Neuronal stem cell (in vitro differentiated cells): ENCODE measurements at regions not wholly inside any gene's neighbourhood (a gene's known extent, or its start where the extent isn't known, plus 50 kb on each side); places are given as distances from the start of the nearest gene placed in this dataset.
"Not testable (repeated sequence)": the region's sequence is repeated elsewhere in the genome, so short reads cannot be mapped to it uniquely, and the experiment has no call there.

Experiments
- DNase-seq: peaks from one replicate; pipeline ENCODE4 v3.0.0-alpha.2; 2013; ENCODE audit warnings: low spot score
- H2AFZ ChIP-seq: one replicate; pipeline ENCODE4 v1.6.1; 2013; ENCODE audit warnings: mild to moderate bottlenecking, low read length, inconsistent platforms
- H2AK5ac ChIP-seq: 2 replicates; pipeline ENCODE4 v1.6.1; 2013; ENCODE audit warnings: low read depth, mild to moderate bottlenecking, inconsistent platforms, low read length, moderate library complexity, mixed read lengths
- H2BK120ac ChIP-seq: 2 replicates; pipeline ENCODE4 v1.6.1; 2013; ENCODE audit warnings: low read depth, mild to moderate bottlenecking, inconsistent platforms, low read length, moderate library complexity, mixed read lengths
- H2BK12ac ChIP-seq: one replicate; pipeline ENCODE4 v1.6.1; 2013; ENCODE audit warnings: low read length, inconsistent platforms
- H2BK15ac ChIP-seq: 2 replicates; pipeline ENCODE4 v1.6.1; 2013; ENCODE audit warnings: mild to moderate bottlenecking, low read length, inconsistent platforms, mixed read lengths
- H2BK5ac ChIP-seq: one replicate; pipeline ENCODE4 v1.6.1; 2013; ENCODE audit warnings: inconsistent platforms, mild to moderate bottlenecking, low read length, moderate library complexity
- H3K14ac ChIP-seq: one replicate; pipeline ENCODE4 v1.6.1; 2013; ENCODE audit warnings: low read length, inconsistent platforms
- H3K18ac ChIP-seq: 2 replicates; pipeline ENCODE4 v1.6.1; 2013; ENCODE audit warnings: low read length, inconsistent platforms
- H3K23ac ChIP-seq: 2 replicates; pipeline ENCODE4 v1.6.1; 2013; ENCODE audit warnings: low read depth, mild to moderate bottlenecking, mixed read lengths, low read length, inconsistent platforms; ENCODE audit not compliant: poor library complexity
- H3K27ac ChIP-seq: replicated peaks from 3 replicates; pipeline ENCODE4 v1.5.1; 2013; ENCODE audit warnings: low read length, inconsistent platforms
- H3K27me3 ChIP-seq, 3 experiments: 2 replicates each; pipeline ENCODE4 v1.6.1; 2013; ENCODE audit warnings: low read length in 3 of 3, mild to moderate bottlenecking in 2 of 3, inconsistent platforms in 1 of 3, low read depth in 1 of 3, mixed read lengths in 1 of 3, moderate library complexity in 1 of 3; ENCODE audit not compliant: control insufficient read depth in 3 of 3, insufficient read depth in 3 of 3
- H3K36me3 ChIP-seq, 2 donors: replicated peaks in 1 of 2; 2 replicates each; pipeline ENCODE4 v1.6.1; 2013; ENCODE audit warnings: low read length in 2 of 2; ENCODE audit not compliant: control insufficient read depth in 2 of 2, insufficient read depth in 2 of 2
- H3K4ac ChIP-seq: 2 replicates; pipeline ENCODE4 v1.6.1; 2013; ENCODE audit warnings: inconsistent platforms, mild to moderate bottlenecking, low read length, moderate library complexity
- H3K4me1 ChIP-seq, 2 donors: 1 replicate in 1 of 2; 2 replicates in 1 of 2; pipeline ENCODE4 v1.6.1; 2013; ENCODE audit warnings: low read length in 2 of 2, low read depth in 1 of 2; ENCODE audit not compliant: control insufficient read depth in 2 of 2, insufficient read depth in 1 of 2
- H3K4me2 ChIP-seq: one replicate; pipeline ENCODE4 v1.6.1; 2013; ENCODE audit warnings: mild to moderate bottlenecking, low read length, inconsistent platforms; ENCODE audit not compliant: insufficient read depth, poor library complexity, severe bottlenecking
- H3K4me3 ChIP-seq, 2 donors: 2 replicates each; pipeline ENCODE4 v1.5.1; 2013; ENCODE audit warnings: low read length in 2 of 2, mild to moderate bottlenecking in 2 of 2, inconsistent platforms in 1 of 2, moderate library complexity in 1 of 2
- H3K79me1 ChIP-seq: one replicate; pipeline ENCODE4 v1.6.1; 2013; ENCODE audit warnings: low read depth, mild to moderate bottlenecking, inconsistent platforms, low read length, moderate library complexity
- H3K9ac ChIP-seq: one replicate; pipeline ENCODE4 v1.6.1; 2013; ENCODE audit warnings: mild to moderate bottlenecking, low read depth, low read length, inconsistent platforms; ENCODE audit not compliant: poor library complexity
- H3K9me3 ChIP-seq, 2 donors: replicated peaks in 1 of 2; 2 replicates each; pipeline versions ENCODE3 to v1.6.1; 2013; ENCODE audit warnings: low read length in 2 of 2, mild to moderate bottlenecking in 2 of 2, inconsistent platforms in 1 of 2, low read depth in 1 of 2, mixed read lengths in 1 of 2, moderate library complexity in 1 of 2; ENCODE audit not compliant: control insufficient read depth in 2 of 2, insufficient read depth in 1 of 2
- H4K8ac ChIP-seq: one replicate; pipeline ENCODE4 v1.6.1; 2013; ENCODE audit warnings: low read depth, mild to moderate bottlenecking, inconsistent platforms, low read length, moderate library complexity
- H4K91ac ChIP-seq: one replicate; pipeline ENCODE4 v1.6.1; 2013; ENCODE audit warnings: low read length, low read depth, mild to moderate bottlenecking, inconsistent platforms; ENCODE audit not compliant: poor library complexity
- WGBS, 2 donors: extraction: QIAGEN DNeasy Blood & Tissue Kit; methylation state at CpG; one replicate each; pipeline ENCODE4 v1.1.7; 2013; ENCODE audit warnings: missing lambda C conversion rate in 2 of 2, mixed read lengths in 1 of 2; ENCODE audit not compliant: insufficient read length in 2 of 2, insufficient replicate concordance in 1 of 2; ENCODE audit errors: extremely low coverage in 2 of 2; 5-methylcytosine and 5-hydroxymethylcytosine counted together

GRCh38 chr16:85517563-85518179, 95.5 kb upstream of the GSE1 start:
- Histone ChIP-seq H3K23ac (no peak overlapping the region), H3K4me2 (no peak overlapping the region), H3K27ac (no peak overlapping the region), H3K14ac (no peak overlapping the region), H2BK120ac (peak overlapping the region; percentile 47), H3K9me3 (peaks cover 0 to 2% of the 10 kb centered on the region in 2 donors), H3K4ac (no peak overlapping the region), H2AFZ (peak overlapping the region; percentile 54), H2BK12ac (peak overlapping the region; percentile 61), H3K4me3 (no peak overlapping the region), H3K27me3 (no peaks in the 10 kb centered on the region), H3K4me1 (peaks cover 26 to 42% of the 10 kb centered on the region in 2 donors), H3K18ac (peak overlapping the region; percentile 74), H2BK15ac (no peak overlapping the region), H3K9ac (no peak overlapping the region), H3K36me3 (no peaks in the 10 kb centered on the region), H4K91ac (no peak overlapping the region), H3K79me1 (no peaks in the 10 kb centered on the region), H2BK5ac (no peak overlapping the region), H2AK5ac (peak overlapping the region; percentile 56), H4K8ac (no peak overlapping the region)
- DNase-seq = no peak
- WGBS, 2 donors = no CpG with 5 or more reads among the region's 38 CpGs

GRCh38 chr16:85518398-85519049, 94.6 kb upstream of the GSE1 start:
- Histone ChIP-seq H2BK15ac (peak overlapping the region; percentile 19), H2AFZ (no peak overlapping the region), H3K4me1 (peaks cover 31 to 44% of the 10 kb centered on the region in 2 donors), H3K36me3 (no peaks in the 10 kb centered on the region), H3K18ac (peak overlapping the region; percentile 74), H2AK5ac (peak overlapping the region; percentile 56), H3K4me3 (no peak overlapping the region), H3K9me3 (peaks cover 0 to 8% of the 10 kb centered on the region in 2 donors), H3K4ac (no peak overlapping the region), H3K4me2 (no peak overlapping the region), H3K23ac (peak overlapping the region; percentile 82), H2BK120ac (peak overlapping the region; percentile 47), H3K27me3 (peaks cover 0 to 6% (median 0%) of the 10 kb centered on the region in 3 experiments), H3K27ac (no peak overlapping the region), H2BK12ac (peak overlapping the region; percentile 44), H3K79me1 (peaks cover 4% of the 10 kb centered on the region), H3K14ac (peak overlapping the region; percentile 79), H4K91ac (no peak overlapping the region), H2BK5ac (no peak overlapping the region), H3K9ac (no peak overlapping the region), H4K8ac (no peak overlapping the region)
- DNase-seq = no peak
- WGBS, 2 donors = no CpG with 5 or more reads among the region's 17 CpGs

- WGBS, 2 donors = 100% methylated on average over 1 of the region's 5 CpGs; no CpG with 5 or more reads in 1 of the 2 donors
- H3K14ac ChIP-seq, H3K27me3 ChIP-seq, H3K4ac ChIP-seq, DNase-seq, H3K23ac ChIP-seq, H4K8ac ChIP-seq, H3K79me1 ChIP-seq, H3K4me3 ChIP-seq, H2BK120ac ChIP-seq, H3K9me3 ChIP-seq, H3K18ac ChIP-seq, H2BK12ac ChIP-seq, H3K4me2 ChIP-seq, H2BK5ac ChIP-seq, H2AK5ac ChIP-seq, H2BK15ac ChIP-seq, H2AFZ ChIP-seq, H4K91ac ChIP-seq, H3K36me3 ChIP-seq, H3K27ac ChIP-seq, H3K9ac ChIP-seq: not testable (repeated sequence)
- peaks cover 31 to 44% of the 10 kb centered on the region in 2 donors for H3K4me1 ChIP-seq
These were observed 94.1 kb upstream of the GSE1 start for GRCh38 chr16:85519050-85519440.

DNA sequence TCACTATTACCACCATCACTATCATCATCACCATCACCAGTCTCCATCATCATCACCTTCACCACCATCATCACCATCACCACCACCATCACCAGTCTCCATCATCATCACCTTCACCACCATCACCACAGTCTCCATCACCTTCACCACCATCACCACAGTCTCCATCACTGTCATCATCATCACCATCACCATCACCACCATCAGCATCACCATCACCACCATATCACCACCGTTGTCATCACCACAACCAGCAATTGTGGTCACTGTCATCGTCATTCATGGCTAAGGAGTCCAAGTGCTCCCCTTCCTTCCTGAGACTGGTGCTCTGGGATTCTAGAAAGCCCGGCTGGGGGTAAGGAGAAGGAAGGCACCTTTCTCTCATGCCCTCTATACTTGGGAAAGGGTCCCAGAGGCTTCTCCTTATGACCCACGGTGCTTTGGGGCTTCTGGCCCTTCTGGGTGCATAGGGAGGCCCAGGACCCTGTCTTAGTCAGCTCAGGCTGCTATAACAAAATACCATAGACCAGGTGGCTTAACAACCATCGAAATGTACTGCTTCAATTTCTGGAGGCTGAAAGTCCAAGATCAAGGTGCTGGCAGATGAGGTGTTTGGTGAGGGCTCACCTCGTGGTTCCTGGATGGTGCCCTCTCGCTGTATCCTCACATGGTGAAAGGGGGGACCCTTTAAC, 93.4 kb upstream of the GSE1 start:
- H4K91ac ChIP-seq = no peak overlapping the region
- peaks cover 0 to 8% of the 10 kb centered on the region in 2 donors for H3K9me3 ChIP-seq
- peaks cover 4% of the 10 kb centered on the region for H3K79me1 ChIP-seq
- no peak overlapping the region for H2BK15ac ChIP-seq
- no peak overlapping the region for H3K4me3 ChIP-seq
- peak overlapping the region; percentile 72 for H3K9ac ChIP-seq
- no peak overlapping the region for H2AFZ ChIP-seq
- no peak overlapping the region for H3K27ac ChIP-seq
- no CpG with 5 or more reads among the region's 7 CpGs for WGBS, 2 donors
- H3K14ac ChIP-seq = no peak overlapping the region
- H3K4me1 ChIP-seq = peaks cover 25 to 44% of the 10 kb centered on the region in 2 donors
- no peak overlapping the region for H2BK5ac ChIP-seq
- H3K4ac ChIP-seq = no peak overlapping the region
- H4K8ac ChIP-seq = no peak overlapping the region
- H2AK5ac ChIP-seq = no peak overlapping the region
- H3K18ac ChIP-seq = no peak overlapping the region
- DNase-seq = no peak
- H3K27me3 ChIP-seq = peaks cover 0 to 6% (median 0%) of the 10 kb centered on the region in 3 experiments
- H2BK12ac ChIP-seq = no peak overlapping the region
- no peaks in the 10 kb centered on the region for H3K36me3 ChIP-seq
- no peak overlapping the region for H2BK120ac ChIP-seq
- H3K23ac ChIP-seq = no peak overlapping the region
- no peak overlapping the region for H3K4me2 ChIP-seq
